ENCODE measurements at regions not wholly inside any gene's neighbourhood (a gene's known extent, or its start where the extent isn't known, plus 50 kb on each side); places are given as distances from the start of the nearest gene placed in this dataset.

DNA sequence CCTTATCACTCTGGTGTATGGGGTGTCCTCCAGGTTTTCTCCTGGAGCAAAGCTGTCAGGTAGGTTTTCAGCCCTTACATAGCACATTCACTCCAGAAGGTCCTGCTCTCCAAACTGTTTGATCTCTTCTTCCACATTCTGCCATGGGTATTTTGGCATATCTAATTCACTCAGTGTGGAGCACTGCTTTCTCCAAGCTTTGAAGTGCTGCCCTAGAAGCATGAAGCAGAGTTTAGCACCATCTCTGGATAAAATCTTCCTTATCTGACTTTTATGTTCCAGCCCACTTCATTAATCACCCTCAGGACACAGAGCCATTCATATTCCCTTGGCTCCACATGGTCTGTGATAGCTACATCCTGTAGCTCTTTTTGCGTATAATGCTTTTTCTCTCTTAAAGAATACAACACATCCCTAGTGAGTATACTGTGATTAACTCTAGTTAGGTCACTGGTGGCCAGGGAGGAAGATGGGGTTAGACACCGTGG is 56.7 kb upstream of the ARHGAP28 start:
- intact Hi-C loops (cut with DNase I; ENCODE audit: low total_unique reads): no loop called here
- Histone ChIP-seq H3K9me3 (no peaks in the 10 kb centered on the region), H3K27ac (no peak overlapping the region), H3K27me3 (no peaks in the 10 kb centered on the region), H3K4me1 (no peaks in the 10 kb centered on the region), H3K4me3 (no peak overlapping the region), H3K36me3 (no peaks in the 10 kb centered on the region)
- TF ChIP-seq, protein P1, sequence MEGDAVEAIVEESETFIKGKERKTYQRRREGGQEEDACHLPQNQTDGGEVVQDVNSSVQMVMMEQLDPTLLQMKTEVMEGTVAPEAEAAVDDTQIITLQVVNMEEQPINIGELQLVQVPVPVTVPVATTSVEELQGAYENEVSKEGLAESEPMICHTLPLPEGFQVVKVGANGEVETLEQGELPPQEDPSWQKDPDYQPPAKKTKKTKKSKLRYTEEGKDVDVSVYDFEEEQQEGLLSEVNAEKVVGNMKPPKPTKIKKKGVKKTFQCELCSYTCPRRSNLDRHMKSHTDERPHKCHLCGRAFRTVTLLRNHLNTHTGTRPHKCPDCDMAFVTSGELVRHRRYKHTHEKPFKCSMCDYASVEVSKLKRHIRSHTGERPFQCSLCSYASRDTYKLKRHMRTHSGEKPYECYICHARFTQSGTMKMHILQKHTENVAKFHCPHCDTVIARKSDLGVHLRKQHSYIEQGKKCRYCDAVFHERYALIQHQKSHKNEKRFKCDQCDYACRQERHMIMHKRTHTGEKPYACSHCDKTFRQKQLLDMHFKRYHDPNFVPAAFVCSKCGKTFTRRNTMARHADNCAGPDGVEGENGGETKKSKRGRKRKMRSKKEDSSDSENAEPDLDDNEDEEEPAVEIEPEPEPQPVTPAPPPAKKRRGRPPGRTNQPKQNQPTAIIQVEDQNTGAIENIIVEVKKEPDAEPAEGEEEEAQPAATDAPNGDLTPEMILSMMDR (IDR thresholded peaks at IDR 0.05): no peak
- no peak for TF ChIP-seq POLR2AphosphoS5 (IDR thresholded peaks at IDR 0.05)
- DNase-seq (ENCODE audit: low spot score in 2 of 2): no peak

DNA sequence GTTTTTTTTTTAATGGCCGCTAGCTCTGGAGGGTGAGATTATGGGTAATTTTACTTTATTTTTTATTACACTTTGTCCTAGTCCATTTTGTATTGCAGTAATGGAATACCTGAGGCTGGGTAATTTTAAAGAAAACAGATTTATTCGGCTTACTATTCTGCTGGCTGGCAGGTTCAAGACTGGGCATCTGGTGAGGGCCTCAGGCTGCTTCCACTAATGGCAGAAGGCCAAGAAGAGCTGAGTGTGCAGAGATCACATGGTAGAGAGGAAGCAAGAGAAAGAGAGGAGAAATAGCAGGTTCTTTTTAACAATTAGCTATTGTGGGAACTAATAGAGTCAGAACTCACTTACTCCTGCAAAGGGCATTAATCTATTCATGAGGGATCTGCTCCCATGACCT is 52.4 kb upstream of the ARHGAP28 start:
- intact Hi-C loops (cut with DNase I; ENCODE audit: low total_unique reads): no loop called here

DNA sequence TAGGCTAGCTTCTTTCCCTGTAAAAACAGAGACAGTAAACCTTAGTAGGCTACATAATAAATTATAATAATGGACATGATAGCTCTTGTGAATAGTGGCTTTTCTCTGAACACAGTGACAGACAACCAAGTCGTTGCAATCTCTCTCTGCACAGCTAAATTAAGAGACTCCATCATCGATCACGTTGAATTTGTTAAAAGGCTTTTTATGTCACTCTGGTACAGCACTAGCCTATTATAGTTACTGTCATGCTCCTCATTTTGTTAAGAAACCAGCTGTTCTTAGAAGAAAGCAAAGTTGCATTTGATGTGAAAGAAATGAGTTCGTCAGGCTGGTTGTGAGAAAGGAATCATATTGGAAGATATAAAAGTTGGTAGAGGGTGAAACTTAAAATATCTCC is 50.3 kb upstream of the ARHGAP28 start:
- Histone ChIP-seq H3K27ac (no peak overlapping the region), H3K36me3 (no peaks in the 10 kb centered on the region), H3K9me3 (no peaks in the 10 kb centered on the region), H3K4me1 (no peaks in the 10 kb centered on the region), H3K4me3 (no peak overlapping the region), H3K27me3 (no peaks in the 10 kb centered on the region)
- TF ChIP-seq, protein P1 (IDR thresholded peaks at IDR 0.05): no peak
- TF ChIP-seq POLR2AphosphoS5 (IDR thresholded peaks at IDR 0.05): no peak
- no peak for TF ChIP-seq POLR2A (IDR thresholded peaks at IDR 0.05)
- DNase-seq (ENCODE audit: low spot score in 2 of 2): no peak
- intact Hi-C loops (cut with DNase I; ENCODE audit: low total_unique reads): no loop called here

More for the DNA sequence above, 52.4 kb upstream of the ARHGAP28 start:
- Histone ChIP-seq H3K4me3 (no peak overlapping the region), H3K9me3 (no peaks in the 10 kb centered on the region), H3K27me3 (no peaks in the 10 kb centered on the region), H3K36me3 (no peaks in the 10 kb centered on the region), H3K27ac (no peak overlapping the region), H3K4me1 (no peaks in the 10 kb centered on the region)
- DNase-seq (ENCODE audit: low spot score in 2 of 2): no peak
- TF ChIP-seq POLR2AphosphoS5 (IDR thresholded peaks at IDR 0.05): no peak
- TF ChIP-seq, protein P1 (IDR thresholded peaks at IDR 0.05): no peak
- no peak for TF ChIP-seq POLR2A (IDR thresholded peaks at IDR 0.05)

Data from breast epithelium (tissue), 4 donors.